ENCODE measurements at regions not wholly inside any gene's neighbourhood (a gene's known extent, or its start where the extent isn't known, plus 50 kb on each side); places are given as distances from the start of the nearest gene placed in this dataset.

- H3F3A ChIP-seq (ENCODE audit: low read depth), result no peaks in the 10 kb centered on the region
- H3K79me2 ChIP-seq (ENCODE audit: low read depth), result no peaks in the 10 kb centered on the region
- H3K9me3 ChIP-seq (ENCODE audit: low read depth), result no peaks in the 10 kb centered on the region
- no peaks in the 10 kb centered on the region for H3K36me3 ChIP-seq
- H3K4me2 ChIP-seq, result no peak overlapping the region
- DNase-seq (ENCODE audit: low spot score), result no peak
- H3K4me3 Mint-ChIP-seq, result no peak overlapping the region
- H3K27me3 Mint-ChIP-seq (ENCODE audit: insufficient read depth, low read depth), result no peaks in the 10 kb centered on the region
- no peaks in the 10 kb centered on the region for H3K4me1 ChIP-seq
- H3K36me3 Mint-ChIP-seq, result no peaks in the 10 kb centered on the region
- no peaks in the 10 kb centered on the region for H3K4me1 Mint-ChIP-seq
- H3K27me3 ChIP-seq, result no peaks in the 10 kb centered on the region
- no peak overlapping the region for H3K27ac ChIP-seq
- no peaks in the 10 kb centered on the region for H4K20me1 ChIP-seq (ENCODE audit: low read depth)
- no peaks in the 10 kb centered on the region for H3K9me3 Mint-ChIP-seq
- H3K4me3 ChIP-seq, result no peak overlapping the region
- TF ChIP-seq CTCF (IDR thresholded peaks at IDR 0.05) (no peak), EZH2phosphoT487 (IDR thresholded peaks at IDR 0.05) (no peak), EZH2 (IDR thresholded peaks at IDR 0.05) (no peak)
- H3K9ac ChIP-seq, result no peak overlapping the region
- no peak overlapping the region for H3K27ac Mint-ChIP-seq
- no peak overlapping the region for H2AFZ ChIP-seq (replicated peaks)
Observed at GRCh38 chr13:84961023-84961422, 838.2 kb downstream of the SLITRK6 start.

GRCh38 chr13:84959818-84960217 is 839.4 kb downstream of the SLITRK6 start:
- no peaks in the 10 kb centered on the region for H3K27me3 ChIP-seq
- Mint-ChIP-seq H3K4me3 (no peak overlapping the region), H3K36me3 (no peaks in the 10 kb centered on the region), H3K9me3 (no peaks in the 10 kb centered on the region), H3K27me3 (ENCODE audit: insufficient read depth, low read depth) (no peaks in the 10 kb centered on the region), H3K4me1 (no peaks in the 10 kb centered on the region), H3K27ac (no peak overlapping the region)
- H4K20me1 ChIP-seq (ENCODE audit: low read depth), result no peaks in the 10 kb centered on the region
- no peaks in the 10 kb centered on the region for H3K36me3 ChIP-seq
- no peaks in the 10 kb centered on the region for H3K9me3 ChIP-seq (ENCODE audit: low read depth)
- H3K27ac ChIP-seq, result no peak overlapping the region
- TF ChIP-seq CTCF (IDR thresholded peaks at IDR 0.05), result no peak
- TF ChIP-seq EZH2 (IDR thresholded peaks at IDR 0.05), result no peak
- no peak for TF ChIP-seq EZH2phosphoT487 (IDR thresholded peaks at IDR 0.05)
- H3K9ac ChIP-seq, result no peak overlapping the region
- no peak overlapping the region for H3K4me2 ChIP-seq
- H3K79me2 ChIP-seq (ENCODE audit: low read depth), result no peaks in the 10 kb centered on the region
- H3F3A ChIP-seq (ENCODE audit: low read depth), result no peaks in the 10 kb centered on the region
- H3K4me1 ChIP-seq, result no peaks in the 10 kb centered on the region
- H3K4me3 ChIP-seq, result no peak overlapping the region
- DNase-seq (ENCODE audit: low spot score), result no peak
- H2AFZ ChIP-seq (replicated peaks), result no peak overlapping the region

- no peak overlapping the region for H3K4me3 Mint-ChIP-seq
- Histone ChIP-seq H3F3A (ENCODE audit: low read depth) (no peaks in the 10 kb centered on the region), H3K27ac (no peak overlapping the region), H3K36me3 (no peaks in the 10 kb centered on the region), H3K79me2 (ENCODE audit: low read depth) (no peaks in the 10 kb centered on the region), H2AFZ (replicated peaks) (no peak overlapping the region), H3K4me1 (no peaks in the 10 kb centered on the region), H3K4me2 (no peak overlapping the region), H3K27me3 (no peaks in the 10 kb centered on the region), H3K4me3 (no peak overlapping the region), H4K20me1 (ENCODE audit: low read depth) (no peaks in the 10 kb centered on the region), H3K9me3 (ENCODE audit: low read depth) (no peaks in the 10 kb centered on the region), H3K9ac (no peak overlapping the region)
- no peaks in the 10 kb centered on the region for H3K4me1 Mint-ChIP-seq
- no peaks in the 10 kb centered on the region for H3K27me3 Mint-ChIP-seq (ENCODE audit: insufficient read depth, low read depth)
- H3K27ac Mint-ChIP-seq, result no peak overlapping the region
- TF ChIP-seq CTCF (IDR thresholded peaks at IDR 0.05), result no peak
- no peak for TF ChIP-seq EZH2 (IDR thresholded peaks at IDR 0.05)
- no peak for TF ChIP-seq EZH2phosphoT487 (IDR thresholded peaks at IDR 0.05)
- no peaks in the 10 kb centered on the region for H3K36me3 Mint-ChIP-seq
- no peaks in the 10 kb centered on the region for H3K9me3 Mint-ChIP-seq
- DNase-seq (ENCODE audit: low spot score), result no peak
Observed at GRCh38 chr13:84954636-84955035, 844.6 kb downstream of the SLITRK6 start.

GRCh38 chr13:84951128-84951527 is 848.1 kb downstream of the SLITRK6 start:
- no peaks in the 10 kb centered on the region for H3K4me1 Mint-ChIP-seq
- Histone ChIP-seq H3K9me3 (ENCODE audit: low read depth) (no peaks in the 10 kb centered on the region), H3K9ac (no peak overlapping the region), H2AFZ (replicated peaks) (no peak overlapping the region), H4K20me1 (ENCODE audit: low read depth) (no peaks in the 10 kb centered on the region), H3K36me3 (no peaks in the 10 kb centered on the region), H3K79me2 (ENCODE audit: low read depth) (no peaks in the 10 kb centered on the region), H3K4me1 (no peaks in the 10 kb centered on the region), H3K27me3 (no peaks in the 10 kb centered on the region), H3K27ac (no peak overlapping the region), H3K4me3 (no peak overlapping the region), H3K4me2 (no peak overlapping the region), H3F3A (ENCODE audit: low read depth) (no peaks in the 10 kb centered on the region)
- no peak for TF ChIP-seq CTCF (IDR thresholded peaks at IDR 0.05)
- TF ChIP-seq EZH2 (IDR thresholded peaks at IDR 0.05), result no peak
- TF ChIP-seq EZH2phosphoT487 (IDR thresholded peaks at IDR 0.05), result no peak
- no peak overlapping the region for H3K27ac Mint-ChIP-seq
- no peaks in the 10 kb centered on the region for H3K27me3 Mint-ChIP-seq (ENCODE audit: insufficient read depth, low read depth)
- DNase-seq (ENCODE audit: low spot score), result no peak
- no peaks in the 10 kb centered on the region for H3K36me3 Mint-ChIP-seq
- no peaks in the 10 kb centered on the region for H3K9me3 Mint-ChIP-seq
- no peak overlapping the region for H3K4me3 Mint-ChIP-seq
